Panc1 (cell line): ENCODE measurements at regions not wholly inside any gene's neighbourhood (a gene's known extent, or its start where the extent isn't known, plus 50 kb on each side); places are given as distances from the start of the nearest gene placed in this dataset.

ENCODE experiments used
- ATAC-seq: fragments of 200-7000 bp; cut with Tn5 transposase; 2 replicates; pipeline ENCODE4 v1.9.1; 2020; ENCODE audit warnings: mild to moderate bottlenecking, moderate library complexity
- BruUV-seq: library from RNA; stranded (reverse); fragments of 400-500 nt; replicated peaks from 2 replicates; lab custom pipeline; 2021; lab: Mats Ljungman, UMichigan
- CTCF ChIA-PET: fragments of 300-600 bp; sonication (Branson Sonifier 250); formaldehyde crosslinking; loops from one replicate; lab custom pipeline; 2022; ENCODE audit warnings: antibody characterized with exemption; lab: Charles Lee
- POLR2A ChIA-PET: fragments of 300-600 bp; sonication (Branson Sonifier 250); formaldehyde crosslinking; loops from one replicate; lab custom pipeline; 2022; ENCODE audit warnings: antibody characterized with exemption; lab: Charles Lee
- DNase-seq: peaks from one replicate; pipeline ENCODE4 v3.0.0-alpha.2; 2010; ENCODE audit warnings: low read depth, low spot score
- H3K27ac ChIP-seq: 2 replicates; pipeline ENCODE4 v1.5.1; 2011; ENCODE audit warnings: mild to moderate bottlenecking, low read length, inconsistent platforms
- H3K27me3 ChIP-seq: fragments of 200-500 bp; sonication (Bioruptor generic); 2 replicates; pipeline ENCODE4 v1.6.0; 2014; ENCODE audit warnings: low read length, inconsistent platforms; ENCODE audit not compliant: control insufficient read depth, insufficient read depth
- H3K36me3 ChIP-seq: fragments of 200-500 bp; sonication (Bioruptor generic); 2 replicates; pipeline ENCODE4 v1.5.1; 2014; ENCODE audit warnings: inconsistent platforms, mild to moderate bottlenecking, low read length, moderate library complexity; ENCODE audit not compliant: control insufficient read depth, insufficient read depth
- H3K4me1 ChIP-seq: 2 replicates; pipeline ENCODE4 v1.5.1; 2011; ENCODE audit warnings: inconsistent platforms, mild to moderate bottlenecking, low read length, moderate library complexity; ENCODE audit not compliant: control insufficient read depth, insufficient read depth
- H3K4me3 ChIP-seq, 2 experiments: 2 replicates each; pipeline ENCODE4 v1.5.1; 2011 to 2012; ENCODE audit warnings: low read depth in 2 of 2, low read length in 2 of 2, mild to moderate bottlenecking in 2 of 2, inconsistent platforms in 1 of 2, moderate library complexity in 1 of 2
- H3K9me3 ChIP-seq: fragments of 200-500 bp; sonication (Bioruptor generic); 2 replicates; pipeline ENCODE4 v1.5.1; 2014; ENCODE audit warnings: low read depth, mild to moderate bottlenecking, inconsistent platforms, low read length, moderate library complexity; ENCODE audit not compliant: control insufficient read depth, insufficient read depth
- POLR2AphosphoS5 ChIP-seq: IDR thresholded peaks from 2 replicates; pipeline ENCODE4 v1.6.1; 2012; ENCODE audit warnings: mild to moderate bottlenecking, low read depth, low read length, moderate library complexity
- SIN3A ChIP-seq: IDR thresholded peaks from 2 replicates; pipeline ENCODE4 v1.6.1; 2012; ENCODE audit warnings: low read depth, mild to moderate bottlenecking, low read length, moderate library complexity, borderline replicate concordance; ENCODE audit not compliant: insufficient read depth
- TCF7L2 ChIP-seq: IDR thresholded peaks from 2 replicates; pipeline ENCODE4 v1.6.1; 2011; ENCODE audit warnings: mild to moderate bottlenecking, low read depth, low read length, inconsistent platforms
- in situ Hi-C: cut with HindIII; loops from 2 replicates; pipeline ENCODE4 v1.10.0; 2016; ENCODE audit warnings: low sequenced_read_pairs, low pct_unique_long_range_greater_than_20kb
- intact Hi-C: fragments of 100-400 bp; cut with micrococcal nuclease; formaldehyde crosslinking; loops from one replicate; pipeline ENCODE4 v1.10.0; 2022; ENCODE audit not compliant: unreplicated experiment
- TF ChIP-seq, protein P1 (sequence below), 2 experiments: IDR thresholded peaks; 2 replicates each; pipeline ENCODE4 v1.6.1; 2011 to 2012; ENCODE audit warnings: low read depth in 2 of 2, control low read depth in 1 of 2, low read length in 1 of 2, mild to moderate bottlenecking in 1 of 2, moderate library complexity in 1 of 2; ENCODE audit not compliant: insufficient read depth in 1 of 2
- TF ChIP-seq, protein P2 (sequence below): fragments of 450-650 bp; IDR thresholded peaks from 2 replicates; pipeline ENCODE4 v1.5.1; 2017; ENCODE audit warnings: mild to moderate bottlenecking

DNA sequence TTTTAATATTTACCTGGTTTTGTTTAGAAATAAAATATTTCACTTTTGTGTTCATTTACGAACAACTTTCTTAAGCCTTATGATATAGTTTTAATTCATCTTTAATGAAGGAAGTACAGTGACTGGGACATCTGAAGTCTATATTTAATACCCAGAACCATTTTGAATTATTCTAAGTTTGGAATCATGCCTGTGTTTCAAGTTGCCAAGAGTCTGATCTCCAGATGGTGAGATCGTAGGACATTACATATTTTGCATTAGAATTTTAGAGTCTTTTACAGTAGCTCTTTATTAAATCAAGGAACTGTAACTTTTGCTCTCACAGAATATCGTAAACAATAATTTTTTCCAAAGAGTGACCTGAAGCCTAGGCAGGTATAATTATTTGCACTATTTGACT, 420.7 kb downstream of the SI start:
- Histone ChIP-seq H3K4me1 (no peaks in the 10 kb centered on the region), H3K9me3 (no peaks in the 10 kb centered on the region), H3K27me3 (no peaks in the 10 kb centered on the region), H3K27ac (no peak overlapping the region), H3K36me3 (no peaks in the 10 kb centered on the region), H3K4me3 (no peak overlapping the region)
- ChIA-PET CTCF (no interaction called here), POLR2A (no interaction called here)
- no peak for DNase-seq
- in situ Hi-C loops = no loop called here
- TF ChIP-seq POLR2AphosphoS5 (no peak), TCF7L2 (no peak), SIN3A (no peak)
- TF ChIP-seq, protein P1, sequence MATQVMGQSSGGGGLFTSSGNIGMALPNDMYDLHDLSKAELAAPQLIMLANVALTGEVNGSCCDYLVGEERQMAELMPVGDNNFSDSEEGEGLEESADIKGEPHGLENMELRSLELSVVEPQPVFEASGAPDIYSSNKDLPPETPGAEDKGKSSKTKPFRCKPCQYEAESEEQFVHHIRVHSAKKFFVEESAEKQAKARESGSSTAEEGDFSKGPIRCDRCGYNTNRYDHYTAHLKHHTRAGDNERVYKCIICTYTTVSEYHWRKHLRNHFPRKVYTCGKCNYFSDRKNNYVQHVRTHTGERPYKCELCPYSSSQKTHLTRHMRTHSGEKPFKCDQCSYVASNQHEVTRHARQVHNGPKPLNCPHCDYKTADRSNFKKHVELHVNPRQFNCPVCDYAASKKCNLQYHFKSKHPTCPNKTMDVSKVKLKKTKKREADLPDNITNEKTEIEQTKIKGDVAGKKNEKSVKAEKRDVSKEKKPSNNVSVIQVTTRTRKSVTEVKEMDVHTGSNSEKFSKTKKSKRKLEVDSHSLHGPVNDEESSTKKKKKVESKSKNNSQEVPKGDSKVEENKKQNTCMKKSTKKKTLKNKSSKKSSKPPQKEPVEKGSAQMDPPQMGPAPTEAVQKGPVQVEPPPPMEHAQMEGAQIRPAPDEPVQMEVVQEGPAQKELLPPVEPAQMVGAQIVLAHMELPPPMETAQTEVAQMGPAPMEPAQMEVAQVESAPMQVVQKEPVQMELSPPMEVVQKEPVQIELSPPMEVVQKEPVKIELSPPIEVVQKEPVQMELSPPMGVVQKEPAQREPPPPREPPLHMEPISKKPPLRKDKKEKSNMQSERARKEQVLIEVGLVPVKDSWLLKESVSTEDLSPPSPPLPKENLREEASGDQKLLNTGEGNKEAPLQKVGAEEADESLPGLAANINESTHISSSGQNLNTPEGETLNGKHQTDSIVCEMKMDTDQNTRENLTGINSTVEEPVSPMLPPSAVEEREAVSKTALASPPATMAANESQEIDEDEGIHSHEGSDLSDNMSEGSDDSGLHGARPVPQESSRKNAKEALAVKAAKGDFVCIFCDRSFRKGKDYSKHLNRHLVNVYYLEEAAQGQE (IDR thresholded peaks at IDR 0.05; ENCODE audit: insufficient read depth in 1 of 2, low read depth in 2 of 2, low read length in 1 of 2) = no peak
- TF ChIP-seq, protein P2, sequence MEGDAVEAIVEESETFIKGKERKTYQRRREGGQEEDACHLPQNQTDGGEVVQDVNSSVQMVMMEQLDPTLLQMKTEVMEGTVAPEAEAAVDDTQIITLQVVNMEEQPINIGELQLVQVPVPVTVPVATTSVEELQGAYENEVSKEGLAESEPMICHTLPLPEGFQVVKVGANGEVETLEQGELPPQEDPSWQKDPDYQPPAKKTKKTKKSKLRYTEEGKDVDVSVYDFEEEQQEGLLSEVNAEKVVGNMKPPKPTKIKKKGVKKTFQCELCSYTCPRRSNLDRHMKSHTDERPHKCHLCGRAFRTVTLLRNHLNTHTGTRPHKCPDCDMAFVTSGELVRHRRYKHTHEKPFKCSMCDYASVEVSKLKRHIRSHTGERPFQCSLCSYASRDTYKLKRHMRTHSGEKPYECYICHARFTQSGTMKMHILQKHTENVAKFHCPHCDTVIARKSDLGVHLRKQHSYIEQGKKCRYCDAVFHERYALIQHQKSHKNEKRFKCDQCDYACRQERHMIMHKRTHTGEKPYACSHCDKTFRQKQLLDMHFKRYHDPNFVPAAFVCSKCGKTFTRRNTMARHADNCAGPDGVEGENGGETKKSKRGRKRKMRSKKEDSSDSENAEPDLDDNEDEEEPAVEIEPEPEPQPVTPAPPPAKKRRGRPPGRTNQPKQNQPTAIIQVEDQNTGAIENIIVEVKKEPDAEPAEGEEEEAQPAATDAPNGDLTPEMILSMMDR = no peak
- intact Hi-C loops = no loop called here
- no TSS peak for BruUV-seq
- no peak for ATAC-seq

DNA sequence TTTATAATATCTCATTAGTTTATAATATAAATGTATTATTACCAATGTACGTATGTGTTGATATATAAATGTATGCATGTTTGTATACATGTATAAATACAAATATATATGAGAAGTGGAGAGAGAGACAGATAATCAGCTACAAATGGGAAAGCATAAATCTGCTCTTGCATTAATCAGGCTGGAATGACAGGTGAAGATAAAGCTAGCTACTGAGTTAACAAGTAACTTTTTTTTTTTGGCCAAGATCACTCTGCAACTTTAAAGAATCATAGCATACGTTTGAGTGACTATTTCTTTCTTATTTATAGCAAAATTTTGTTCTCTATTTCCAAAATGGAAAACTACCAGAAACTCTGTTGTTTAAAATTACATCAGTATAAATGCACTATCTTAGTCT, 422.8 kb downstream of the SI start:
- intact Hi-C loops = no loop called here
- DNase-seq (no peak), ATAC-seq (no peak)
- BruUV-seq = no TSS peak
- Histone ChIP-seq H3K4me1 (no peaks in the 10 kb centered on the region), H3K27ac (no peak overlapping the region), H3K4me3 (no peak overlapping the region), H3K36me3 (no peaks in the 10 kb centered on the region), H3K9me3 (no peaks in the 10 kb centered on the region), H3K27me3 (no peaks in the 10 kb centered on the region)
- ChIA-PET CTCF (no interaction called here), POLR2A (no interaction called here)
- TF ChIP-seq, protein P1 (IDR thresholded peaks at IDR 0.05; ENCODE audit: insufficient read depth in 1 of 2, low read depth in 2 of 2, low read length in 1 of 2) = no peak
- TF ChIP-seq POLR2AphosphoS5 = no peak
- TF ChIP-seq, protein P2 = no peak
- in situ Hi-C loops = no loop called here
